Sciatic nerve (tissue), 2 donors: ENCODE measurements at regions not wholly inside any gene's neighbourhood (a gene's known extent, or its start where the extent isn't known, plus 50 kb on each side); places are given as distances from the start of the nearest gene placed in this dataset.
A peak's percentile ranks its signal among the peaks of the same experiment; 100 is the strongest.
"Not testable (repeated sequence)": the region's sequence is repeated elsewhere in the genome, so short reads cannot be mapped to it uniquely, and the experiment has no call there.

Experiments
- ATAC-seq: fragments of 200-7000 bp; cut with Tn5 transposase; one replicate; pipeline ENCODE4 v1.9.1; 2020; ENCODE audit warnings: mild to moderate bottlenecking, moderate library complexity
- DNase-seq: peaks from one replicate; pipeline ENCODE4 v3.0.0-alpha.2; 2020; ENCODE audit warnings: low spot score
- intact Hi-C: fragments of 100-400 bp; cut with DNase I; formaldehyde crosslinking; loops from one replicate; pipeline ENCODE4 v1.14.2; 2022
- donor health status: DM: no; HTN: no; CAD: no.
- donor health status: DM: no; HTN: no; CAD: no.

- DNase-seq (no peak), ATAC-seq (no peak)
- intact Hi-C loops = no loop called here
Observed at GRCh38 chr1:233782937-233783586, 121.4 kb upstream of the SLC35F3 start.

GRCh38 chr1:233787599-233787998 lies 116.9 kb upstream of the SLC35F3 start:
- intact Hi-C loops = no loop called here
- no peak for ATAC-seq

GRCh38 chr1:233788687-233789086 lies 115.8 kb upstream of the SLC35F3 start:
- intact Hi-C loops = no loop called here
- no peak for DNase-seq
- ATAC-seq = no peak

More at GRCh38 chr1:233787599-233787998, 116.9 kb upstream of the SLC35F3 start:
- DNase-seq = no peak

GRCh38 chr1:233790121-233790520 lies 114.4 kb upstream of the SLC35F3 start:
- no peak for ATAC-seq
- DNase-seq = no peak
- intact Hi-C loops = no loop called here

GRCh38 chr1:233790662-233791371 lies 113.7 kb upstream of the SLC35F3 start:
- ATAC-seq (peak; percentile 78), DNase-seq (no peak)
- intact Hi-C loops = no loop called here

- no peak for ATAC-seq
- intact Hi-C loops = no loop called here
- DNase-seq = no peak
Observed at GRCh38 chr1:233791372-233791703, 113.1 kb upstream of the SLC35F3 start.

GRCh38 chr1:233791721-233792120 lies 112.8 kb upstream of the SLC35F3 start:
- intact Hi-C loops = no loop called here
- ATAC-seq (no peak), DNase-seq (no peak)

- DNase-seq = no peak
- no peak for ATAC-seq
- intact Hi-C loops = no loop called here
Observed at GRCh38 chr1:233794863-233795262, 109.6 kb upstream of the SLC35F3 start.

- DNase-seq (no peak), ATAC-seq (no peak)
- intact Hi-C loops = no loop called here
Observed at GRCh38 chr1:233796146-233796783, 108.2 kb upstream of the SLC35F3 start.

- no peak for DNase-seq
- no peak for ATAC-seq
- intact Hi-C loops = no loop called here
Observed at GRCh38 chr1:233802611-233803010, 101.9 kb upstream of the SLC35F3 start.

GRCh38 chr1:233805786-233806185 lies 98.7 kb upstream of the SLC35F3 start:
- DNase-seq = no peak
- no peak for ATAC-seq
- intact Hi-C loops = no loop called here

GRCh38 chr1:233815357-233815756 lies 89.1 kb upstream of the SLC35F3 start:
- ATAC-seq (no peak), DNase-seq (no peak)
- intact Hi-C loops = no loop called here

- intact Hi-C loops = no loop called here
Observed at GRCh38 chr1:233815865-233816264, 88.6 kb upstream of the SLC35F3 start.

GRCh38 chr1:233816348-233816747 lies 88.1 kb upstream of the SLC35F3 start:
- DNase-seq (no peak), ATAC-seq (no peak)
- intact Hi-C loops = no loop called here

More at GRCh38 chr1:233815865-233816264, 88.6 kb upstream of the SLC35F3 start:
- no peak for DNase-seq
- no peak for ATAC-seq

- DNase-seq (no peak), ATAC-seq (no peak)
- intact Hi-C loops = no loop called here
Observed at GRCh38 chr1:233819042-233819441, 85.4 kb upstream of the SLC35F3 start.

GRCh38 chr1:233824179-233824578 lies 80.3 kb upstream of the SLC35F3 start:
- ATAC-seq, DNase-seq, intact Hi-C loops: not testable (repeated sequence)

GRCh38 chr1:233827937-233828336 lies 76.5 kb upstream of the SLC35F3 start:
- intact Hi-C loops, DNase-seq, ATAC-seq: not testable (repeated sequence)

GRCh38 chr1:233828480-233828879 lies 76.0 kb upstream of the SLC35F3 start:
- ATAC-seq = no peak
- intact Hi-C loops = no loop called here
- DNase-seq = no peak

- DNase-seq (no peak), ATAC-seq (no peak)
- intact Hi-C loops = no loop called here
Observed at GRCh38 chr1:233834609-233835008, 69.9 kb upstream of the SLC35F3 start.

- ATAC-seq, intact Hi-C loops: not testable (repeated sequence)
Observed at GRCh38 chr1:233838207-233838606, 66.3 kb upstream of the SLC35F3 start.

More at GRCh38 chr1:233838207-233838606, 66.3 kb upstream of the SLC35F3 start:
- not testable (repeated sequence) for DNase-seq
